Astrocyte of the cerebellum (primary cell): ENCODE measurements at regions not wholly inside any gene's neighbourhood (a gene's known extent, or its start where the extent isn't known, plus 50 kb on each side); places are given as distances from the start of the nearest gene placed in this dataset.

Experiments used
- DNase-seq: peaks from one replicate; pipeline ENCODE4 v3.0.0-alpha.2; 2011; ENCODE audit warnings: low read depth
- H3K4me3 ChIP-seq: 2 replicates; pipeline ENCODE4 v1.5.1; 2011; ENCODE audit warnings: mild to moderate bottlenecking, low read depth, low read length, moderate library complexity
- in situ Hi-C: cut with HindIII; loops from 2 replicates; pipeline ENCODE4 v1.10.0; 2017; ENCODE audit warnings: low sequenced_read_pairs
- TF ChIP-seq, protein P1 (sequence below): IDR thresholded peaks from 2 replicates; pipeline ENCODE4 v1.5.1; 2012; ENCODE audit warnings: low read length, low read depth, moderate library complexity, mild to moderate bottlenecking; ENCODE audit errors: missing control alignments

- no peak for DNase-seq
- TF ChIP-seq, protein P1, sequence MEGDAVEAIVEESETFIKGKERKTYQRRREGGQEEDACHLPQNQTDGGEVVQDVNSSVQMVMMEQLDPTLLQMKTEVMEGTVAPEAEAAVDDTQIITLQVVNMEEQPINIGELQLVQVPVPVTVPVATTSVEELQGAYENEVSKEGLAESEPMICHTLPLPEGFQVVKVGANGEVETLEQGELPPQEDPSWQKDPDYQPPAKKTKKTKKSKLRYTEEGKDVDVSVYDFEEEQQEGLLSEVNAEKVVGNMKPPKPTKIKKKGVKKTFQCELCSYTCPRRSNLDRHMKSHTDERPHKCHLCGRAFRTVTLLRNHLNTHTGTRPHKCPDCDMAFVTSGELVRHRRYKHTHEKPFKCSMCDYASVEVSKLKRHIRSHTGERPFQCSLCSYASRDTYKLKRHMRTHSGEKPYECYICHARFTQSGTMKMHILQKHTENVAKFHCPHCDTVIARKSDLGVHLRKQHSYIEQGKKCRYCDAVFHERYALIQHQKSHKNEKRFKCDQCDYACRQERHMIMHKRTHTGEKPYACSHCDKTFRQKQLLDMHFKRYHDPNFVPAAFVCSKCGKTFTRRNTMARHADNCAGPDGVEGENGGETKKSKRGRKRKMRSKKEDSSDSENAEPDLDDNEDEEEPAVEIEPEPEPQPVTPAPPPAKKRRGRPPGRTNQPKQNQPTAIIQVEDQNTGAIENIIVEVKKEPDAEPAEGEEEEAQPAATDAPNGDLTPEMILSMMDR, result no peak
- in situ Hi-C loops, result no loop called here
- H3K4me3 ChIP-seq, result no peak overlapping the region
Measured at GRCh38 chr10:4254101-4254994, 469.3 kb upstream of the KLF6 start.

DNA sequence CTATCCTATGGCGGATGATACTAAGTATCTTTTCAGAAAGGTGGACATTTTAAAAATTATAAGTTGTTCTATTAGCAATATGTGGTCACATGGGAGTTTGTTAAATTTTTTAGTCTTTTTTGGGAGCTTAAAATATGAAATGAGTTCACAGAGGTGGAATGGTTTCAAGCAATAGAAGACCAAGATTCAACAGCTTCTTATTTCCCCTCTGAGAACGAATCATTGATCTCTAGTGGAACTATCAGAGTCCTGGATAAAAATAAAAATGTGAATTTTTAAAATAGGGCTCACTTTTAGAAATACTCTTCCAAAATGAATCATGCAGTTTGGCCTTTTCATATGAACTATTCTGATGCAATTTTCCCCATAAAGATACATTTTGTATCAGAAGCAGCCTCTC, 467.7 kb upstream of the KLF6 start:
- H3K4me3 ChIP-seq, result no peak overlapping the region
- TF ChIP-seq, protein P1, result no peak
- in situ Hi-C loops, result no loop called here
- no peak for DNase-seq

DNA sequence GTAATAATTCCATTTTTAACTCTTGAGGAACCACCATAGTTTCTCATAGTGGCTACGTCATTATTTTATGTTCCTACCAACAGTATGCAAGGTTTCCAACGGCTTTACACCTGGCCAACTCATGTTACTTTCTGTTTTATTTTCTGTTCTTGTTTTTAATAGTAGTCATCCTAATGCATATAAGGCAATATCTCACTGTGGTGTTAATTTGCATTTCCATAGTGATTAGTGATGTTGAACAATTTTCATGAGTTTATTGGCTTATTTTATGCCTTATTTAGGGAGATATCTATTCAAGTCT, 465.5 kb upstream of the KLF6 start:
- TF ChIP-seq, protein P1, result no peak
- H3K4me3 ChIP-seq, result no peak overlapping the region
- in situ Hi-C loops, result no loop called here
- DNase-seq, result no peak

GRCh38 chr10:4249841-4250586, 465.0 kb upstream of the KLF6 start:
- TF ChIP-seq, protein P1, result no peak
- H3K4me3 ChIP-seq, result no peak overlapping the region
- DNase-seq, result no peak
- in situ Hi-C loops, result loop anchor here (25.0 kb wide), 1 partner anchor 438 kb away; no protein-coding TSS in a partner anchor

DNA sequence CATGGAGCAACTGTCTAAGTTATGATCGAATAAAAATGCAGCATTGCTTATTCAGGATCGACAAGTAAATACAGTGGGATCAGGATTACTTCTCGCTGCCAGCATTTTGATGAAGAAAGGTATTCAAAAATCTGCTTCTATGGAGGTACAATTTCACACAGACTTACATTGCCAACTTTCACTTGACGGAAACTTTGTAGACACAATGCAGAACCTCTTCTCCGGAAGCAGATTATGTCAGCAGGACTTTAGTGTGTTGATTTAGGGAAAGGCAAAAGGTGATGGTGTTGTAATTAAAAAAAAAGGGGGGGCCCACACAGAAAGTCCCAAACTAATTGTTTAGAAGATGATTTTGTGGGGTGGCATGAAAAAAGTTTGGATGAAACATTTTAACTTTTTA, 462.4 kb upstream of the KLF6 start:
- no peak overlapping the region for H3K4me3 ChIP-seq
- in situ Hi-C loops, result loop anchor here (25.0 kb wide), 1 partner anchor 435 kb away; no protein-coding TSS in a partner anchor

GRCh38 chr10:4246881-4247358, 461.9 kb upstream of the KLF6 start:
- peak; percentile 83 for DNase-seq
- in situ Hi-C loops, result loop anchor here (25.0 kb wide), 1 partner anchor 435 kb away; no protein-coding TSS in a partner anchor
- TF ChIP-seq, protein P1, result no peak
- no peak overlapping the region for H3K4me3 ChIP-seq

More for the DNA sequence above, 462.4 kb upstream of the KLF6 start:
- DNase-seq, result no peak
- TF ChIP-seq, protein P1, result no peak
